BJ (cell line): ENCODE measurements at regions not wholly inside any gene's neighbourhood (a gene's known extent, or its start where the extent isn't known, plus 50 kb on each side); places are given as distances from the start of the nearest gene placed in this dataset.

Experiments used
- CTCF ChIA-PET: fragments of 350-600 bp; formaldehyde crosslinking; extraction: SDS; loops from one replicate; lab custom pipeline; 2021; ENCODE audit warnings: antibody characterized with exemption, inconsistent platforms; lab: Yijun Ruan, JAX
- POLR2A ChIA-PET: fragments of 300-600 bp; sonication (Branson Sonifier 250); formaldehyde crosslinking; extraction: SDS; loops from one replicate; lab custom pipeline; 2021; ENCODE audit warnings: antibody characterized with exemption; lab: Charles Lee
- DNase-seq: peaks from one replicate; pipeline ENCODE4 v3.0.0-alpha.2; 2011; ENCODE audit warnings: low read depth
- H3K27me3 ChIP-seq: 2 replicates; pipeline ENCODE4 v1.6.0; 2011; ENCODE audit warnings: low read length; ENCODE audit not compliant: control insufficient read depth, insufficient read depth
- H3K36me3 ChIP-seq: 2 replicates; pipeline ENCODE4 v1.5.1; 2011; ENCODE audit warnings: low read length; ENCODE audit not compliant: control insufficient read depth, insufficient read depth
- H3K4me3 ChIP-seq: 2 replicates; pipeline ENCODE4 v1.5.1; 2011; ENCODE audit warnings: low read depth, mild to moderate bottlenecking, control low read depth, low read length
- TF ChIP-seq, protein P1 (sequence below): IDR thresholded peaks from 2 replicates; pipeline ENCODE4 v1.5.1; 2011; ENCODE audit warnings: low read depth, mild to moderate bottlenecking, control low read depth, inconsistent platforms, low read length, moderate library complexity; ENCODE audit not compliant: insufficient read depth

DNA sequence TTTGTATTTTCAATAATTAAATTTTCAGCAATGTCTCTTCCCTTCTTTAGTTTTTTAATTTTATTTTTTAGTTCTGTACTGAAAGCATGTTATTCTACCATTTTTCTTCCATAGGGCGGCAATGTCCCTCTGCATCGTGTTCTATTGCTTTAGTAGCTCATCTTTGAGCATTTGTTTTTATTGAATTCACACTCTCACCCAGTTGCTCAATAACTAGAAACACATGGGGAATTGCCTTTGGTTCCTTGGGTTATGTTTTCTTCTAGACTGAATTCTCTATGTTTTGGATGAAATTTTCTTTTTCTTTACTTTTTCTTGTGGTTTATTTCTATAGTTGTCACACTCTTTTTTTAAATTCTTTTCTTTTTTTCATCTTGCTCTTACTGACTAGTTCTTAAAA lies 233.8 kb upstream of the LDB2 start:
- H3K36me3 ChIP-seq: no peaks in the 10 kb centered on the region
- no peak for DNase-seq
- H3K27me3 ChIP-seq: no peaks in the 10 kb centered on the region
- TF ChIP-seq, protein P1, sequence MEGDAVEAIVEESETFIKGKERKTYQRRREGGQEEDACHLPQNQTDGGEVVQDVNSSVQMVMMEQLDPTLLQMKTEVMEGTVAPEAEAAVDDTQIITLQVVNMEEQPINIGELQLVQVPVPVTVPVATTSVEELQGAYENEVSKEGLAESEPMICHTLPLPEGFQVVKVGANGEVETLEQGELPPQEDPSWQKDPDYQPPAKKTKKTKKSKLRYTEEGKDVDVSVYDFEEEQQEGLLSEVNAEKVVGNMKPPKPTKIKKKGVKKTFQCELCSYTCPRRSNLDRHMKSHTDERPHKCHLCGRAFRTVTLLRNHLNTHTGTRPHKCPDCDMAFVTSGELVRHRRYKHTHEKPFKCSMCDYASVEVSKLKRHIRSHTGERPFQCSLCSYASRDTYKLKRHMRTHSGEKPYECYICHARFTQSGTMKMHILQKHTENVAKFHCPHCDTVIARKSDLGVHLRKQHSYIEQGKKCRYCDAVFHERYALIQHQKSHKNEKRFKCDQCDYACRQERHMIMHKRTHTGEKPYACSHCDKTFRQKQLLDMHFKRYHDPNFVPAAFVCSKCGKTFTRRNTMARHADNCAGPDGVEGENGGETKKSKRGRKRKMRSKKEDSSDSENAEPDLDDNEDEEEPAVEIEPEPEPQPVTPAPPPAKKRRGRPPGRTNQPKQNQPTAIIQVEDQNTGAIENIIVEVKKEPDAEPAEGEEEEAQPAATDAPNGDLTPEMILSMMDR: no peak
- H3K4me3 ChIP-seq: no peak overlapping the region
- CTCF ChIA-PET: interaction anchor here (0.9 kb wide), 1 partner anchor 187 kb away, joined by 3 read pairs; no protein-coding TSS in a partner anchor
- POLR2A ChIA-PET: interaction anchor here (0.8 kb wide), 1 partner anchor 27 kb away, joined by 8 read pairs; no protein-coding TSS in a partner anchor

DNA sequence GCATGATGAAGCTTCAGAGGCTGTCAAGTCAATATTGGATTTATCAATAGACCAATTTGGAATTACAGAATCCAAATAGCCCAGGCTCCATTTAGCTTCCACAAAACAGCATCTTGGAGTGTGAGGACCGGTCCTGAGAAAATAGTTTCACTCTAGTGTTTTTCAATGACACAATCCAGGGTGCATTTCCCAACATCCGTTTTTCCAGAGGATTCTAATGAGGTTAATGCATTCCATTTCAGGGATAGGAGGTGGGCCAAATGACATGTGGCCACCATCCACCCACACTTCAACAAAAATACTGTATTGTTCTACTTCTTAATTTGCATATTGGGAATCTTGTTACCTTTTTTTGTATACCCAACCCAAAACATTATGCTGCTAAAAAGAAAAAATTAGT lies 229.8 kb upstream of the LDB2 start:
- H3K4me3 ChIP-seq: no peak overlapping the region
- TF ChIP-seq, protein P1: no peak
- POLR2A ChIA-PET: no interaction called here
- H3K36me3 ChIP-seq: no peaks in the 10 kb centered on the region
- DNase-seq: peak; percentile 23
- CTCF ChIA-PET: interaction anchor here (0.6 to 0.7 kb wide), 2 partner anchors 39 to 46 kb away, joined by 3 read pairs; no protein-coding TSS in a partner anchor
- no peaks in the 10 kb centered on the region for H3K27me3 ChIP-seq

DNA sequence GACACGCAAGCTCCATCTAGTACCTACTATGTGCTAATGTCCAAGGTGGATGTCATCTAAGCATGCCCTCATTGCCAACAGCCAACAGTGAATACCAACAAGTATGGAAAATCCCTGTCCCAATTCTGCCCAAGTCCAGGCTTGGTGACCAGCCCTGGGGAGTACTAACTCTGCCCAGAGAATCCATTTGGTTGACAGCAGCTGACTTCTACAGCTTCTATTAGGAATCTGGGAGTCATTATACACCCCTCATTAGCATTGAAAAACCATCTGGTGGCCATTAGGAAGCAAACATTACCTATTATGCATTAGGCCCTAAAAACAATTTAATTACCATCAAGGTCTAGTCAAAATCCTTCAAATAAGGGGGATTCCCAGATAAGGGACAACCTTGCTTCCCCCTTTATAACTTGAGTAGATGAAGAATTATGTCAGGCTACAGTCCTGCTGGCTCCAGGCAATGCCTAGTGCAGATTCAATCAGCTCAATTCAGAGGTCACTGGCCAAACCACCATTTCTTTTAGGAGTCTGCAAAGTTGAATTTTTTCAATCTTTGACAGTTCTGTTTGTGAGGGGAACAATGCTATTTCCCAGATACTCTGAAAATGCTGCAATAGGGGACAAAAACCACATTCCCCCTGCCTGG lies 228.0 kb upstream of the LDB2 start:
- TF ChIP-seq, protein P1: no peak

DNA sequence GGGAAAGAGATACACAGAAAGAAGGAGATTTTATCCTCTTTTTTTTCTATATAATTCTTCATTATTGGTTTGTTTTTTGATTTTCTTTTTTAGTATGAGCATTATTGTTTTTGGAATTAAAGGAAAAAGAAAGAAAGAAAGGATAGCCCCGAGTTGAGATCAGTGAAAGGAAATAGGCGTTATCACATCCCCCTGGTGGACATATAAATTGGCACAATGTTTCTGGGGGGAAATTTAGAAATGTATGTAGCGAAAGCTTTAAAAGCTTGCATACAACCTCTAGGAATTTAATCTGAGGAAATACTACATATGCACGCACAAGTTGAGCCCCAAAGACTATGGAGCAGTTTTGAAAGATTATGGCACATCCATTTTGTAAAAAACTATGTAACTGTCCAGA lies 226.3 kb upstream of the LDB2 start:
- CTCF ChIA-PET: no interaction called here

More for the DNA sequence above, 228.0 kb upstream of the LDB2 start:
- DNase-seq: no peak
- H3K4me3 ChIP-seq: no peak overlapping the region
- no peaks in the 10 kb centered on the region for H3K36me3 ChIP-seq
- ChIA-PET CTCF (no interaction called here), POLR2A (no interaction called here)
- no peaks in the 10 kb centered on the region for H3K27me3 ChIP-seq

DNA sequence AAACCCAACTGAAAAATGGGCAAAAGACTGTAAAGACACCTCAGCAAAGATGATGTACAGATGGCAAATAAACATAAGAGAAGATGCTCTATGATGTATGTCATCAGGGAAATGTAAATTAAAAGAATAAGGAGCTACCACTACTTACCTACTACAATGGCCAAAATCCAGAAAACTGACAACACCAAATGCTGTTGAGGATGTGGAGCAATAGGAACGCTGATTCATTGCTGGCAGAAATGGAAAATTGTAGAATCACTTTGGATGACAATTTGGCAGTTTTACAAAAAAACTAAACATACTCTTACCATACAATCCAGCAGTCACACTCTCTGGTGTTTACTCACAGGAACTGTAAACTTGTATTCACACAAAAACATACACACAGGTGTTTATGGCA lies 222.3 kb upstream of the LDB2 start:
- Histone ChIP-seq H3K4me3 (no peak overlapping the region), H3K27me3 (no peaks in the 10 kb centered on the region), H3K36me3 (no peaks in the 10 kb centered on the region)
- TF ChIP-seq, protein P1: no peak
- DNase-seq: no peak
- ChIA-PET CTCF (interaction anchor here (0.7 to 1.3 kb wide), 2 partner anchors 9 to 13 kb away, joined by 3 to 4 read pairs; no protein-coding TSS in a partner anchor), POLR2A (no interaction called here)

More for the DNA sequence above, 226.3 kb upstream of the LDB2 start:
- TF ChIP-seq, protein P1: no peak
- POLR2A ChIA-PET: no interaction called here
- DNase-seq: no peak
- Histone ChIP-seq H3K36me3 (no peaks in the 10 kb centered on the region), H3K27me3 (no peaks in the 10 kb centered on the region), H3K4me3 (no peak overlapping the region)
